DND-41 (cell line): ENCODE measurements at regions not wholly inside any gene's neighbourhood (a gene's known extent, or its start where the extent isn't known, plus 50 kb on each side); places are given as distances from the start of the nearest gene placed in this dataset.

Experiments used
- ATAC-seq: fragments of 200-7000 bp; cut with Tn5 transposase; 3 replicates; pipeline ENCODE4 v1.9.1; 2021; ENCODE audit warnings: low read depth; ENCODE audit not compliant: insufficient read depth
- DNase-seq: peaks from one replicate; pipeline ENCODE4 v3.0.0-alpha.2; 2020
- H2AFZ ChIP-seq: 2 replicates; pipeline ENCODE4 v1.6.0; 2012; ENCODE audit warnings: low read depth, low read length
- H3K27ac ChIP-seq: 2 replicates; pipeline ENCODE4 v1.5.1; 2012; ENCODE audit warnings: low read length, inconsistent platforms
- H3K27me3 ChIP-seq: fragments of 200-600 bp; sonication (generic); 2 replicates; pipeline ENCODE4 v1.6.0; 2012; ENCODE audit warnings: low read length, mild to moderate bottlenecking, inconsistent platforms; ENCODE audit not compliant: insufficient read depth, poor library complexity
- H3K36me3 ChIP-seq: 2 replicates; pipeline ENCODE4 v1.5.1; 2012; ENCODE audit warnings: low read length, inconsistent platforms; ENCODE audit not compliant: insufficient read depth
- H3K4me1 ChIP-seq: 2 replicates; pipeline ENCODE4 v1.5.1; 2012; ENCODE audit warnings: mild to moderate bottlenecking, low read length; ENCODE audit not compliant: insufficient read depth
- H3K4me2 ChIP-seq: 2 replicates; pipeline ENCODE4 v1.6.0; 2012; ENCODE audit warnings: mild to moderate bottlenecking, moderate library complexity, low read length, inconsistent platforms; ENCODE audit not compliant: insufficient read depth
- H3K4me3 ChIP-seq, 2 experiments: fragments of 200-600 bp in 1 of 2; shearing (Covaris generic) in 1 of 2; 2 replicates each; pipeline ENCODE4 v1.5.1; 2012 to 2016; ENCODE audit warnings: inconsistent platforms in 2 of 2, low read length in 2 of 2, mild to moderate bottlenecking in 2 of 2, low read depth in 1 of 2, moderate library complexity in 1 of 2
- H3K79me2 ChIP-seq: 2 replicates; pipeline ENCODE4 v1.6.0; 2012; ENCODE audit warnings: low read length, inconsistent platforms; ENCODE audit not compliant: insufficient read depth
- H3K9ac ChIP-seq: 2 replicates; pipeline ENCODE4 v1.6.0; 2012; ENCODE audit warnings: low read depth, mild to moderate bottlenecking, inconsistent platforms, low read length, moderate library complexity
- H3K9me3 ChIP-seq: 2 replicates; pipeline ENCODE4 v1.5.1; 2012; ENCODE audit warnings: low read length, moderate library complexity, mild to moderate bottlenecking, inconsistent platforms; ENCODE audit not compliant: insufficient read depth, severe bottlenecking
- H4K20me1 ChIP-seq: 2 replicates; pipeline ENCODE4 v1.6.0; 2012; ENCODE audit warnings: low read length; ENCODE audit not compliant: insufficient read depth
- EZH2 ChIP-seq: IDR thresholded peaks from 3 replicates; pipeline ENCODE4 v1.6.1; 2012; ENCODE audit warnings: borderline replicate concordance, low read depth, mild to moderate bottlenecking, moderate library complexity, low read length, inconsistent platforms; ENCODE audit not compliant: severe bottlenecking
- TF ChIP-seq, protein P1 (sequence below): IDR thresholded peaks from 2 replicates; pipeline ENCODE4 v1.5.1; 2012; ENCODE audit warnings: borderline replicate concordance, low read length, moderate library complexity, mild to moderate bottlenecking; ENCODE audit not compliant: poor library complexity, severe bottlenecking; ENCODE audit errors: extremely low read depth

DNA sequence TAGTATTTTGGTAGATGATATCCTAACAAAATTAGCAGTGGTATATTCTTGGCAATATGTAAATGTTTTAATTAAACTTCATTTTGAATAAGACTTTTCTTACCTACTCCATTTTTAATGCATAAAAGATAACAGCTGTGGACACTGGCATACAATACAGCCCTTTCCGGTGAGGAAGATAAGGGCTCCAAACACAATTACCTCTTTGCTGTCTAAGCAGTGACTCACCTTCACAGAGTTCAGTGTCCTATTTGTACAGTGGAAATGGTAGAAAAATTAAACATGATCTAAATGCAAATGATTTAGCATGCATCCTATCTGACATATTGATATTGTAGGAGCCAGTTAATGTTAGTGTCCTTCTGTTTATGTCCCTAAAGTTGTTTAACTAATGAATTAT lies 969.4 kb downstream of the PLOD2 start:
- Histone ChIP-seq H3K4me3 (no peak overlapping the region), H3K4me2 (no peak overlapping the region), H3K27me3 (no peaks in the 10 kb centered on the region), H3K9ac (no peak overlapping the region), H3K79me2 (no peaks in the 10 kb centered on the region), H3K9me3 (no peaks in the 10 kb centered on the region), H2AFZ (no peak overlapping the region), H3K4me1 (no peaks in the 10 kb centered on the region), H3K27ac (no peak overlapping the region), H3K36me3 (no peaks in the 10 kb centered on the region), H4K20me1 (no peaks in the 10 kb centered on the region)
- no peak for TF ChIP-seq EZH2
- TF ChIP-seq, protein P1, sequence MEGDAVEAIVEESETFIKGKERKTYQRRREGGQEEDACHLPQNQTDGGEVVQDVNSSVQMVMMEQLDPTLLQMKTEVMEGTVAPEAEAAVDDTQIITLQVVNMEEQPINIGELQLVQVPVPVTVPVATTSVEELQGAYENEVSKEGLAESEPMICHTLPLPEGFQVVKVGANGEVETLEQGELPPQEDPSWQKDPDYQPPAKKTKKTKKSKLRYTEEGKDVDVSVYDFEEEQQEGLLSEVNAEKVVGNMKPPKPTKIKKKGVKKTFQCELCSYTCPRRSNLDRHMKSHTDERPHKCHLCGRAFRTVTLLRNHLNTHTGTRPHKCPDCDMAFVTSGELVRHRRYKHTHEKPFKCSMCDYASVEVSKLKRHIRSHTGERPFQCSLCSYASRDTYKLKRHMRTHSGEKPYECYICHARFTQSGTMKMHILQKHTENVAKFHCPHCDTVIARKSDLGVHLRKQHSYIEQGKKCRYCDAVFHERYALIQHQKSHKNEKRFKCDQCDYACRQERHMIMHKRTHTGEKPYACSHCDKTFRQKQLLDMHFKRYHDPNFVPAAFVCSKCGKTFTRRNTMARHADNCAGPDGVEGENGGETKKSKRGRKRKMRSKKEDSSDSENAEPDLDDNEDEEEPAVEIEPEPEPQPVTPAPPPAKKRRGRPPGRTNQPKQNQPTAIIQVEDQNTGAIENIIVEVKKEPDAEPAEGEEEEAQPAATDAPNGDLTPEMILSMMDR: no peak
- DNase-seq: no peak
- no peak for ATAC-seq

DNA sequence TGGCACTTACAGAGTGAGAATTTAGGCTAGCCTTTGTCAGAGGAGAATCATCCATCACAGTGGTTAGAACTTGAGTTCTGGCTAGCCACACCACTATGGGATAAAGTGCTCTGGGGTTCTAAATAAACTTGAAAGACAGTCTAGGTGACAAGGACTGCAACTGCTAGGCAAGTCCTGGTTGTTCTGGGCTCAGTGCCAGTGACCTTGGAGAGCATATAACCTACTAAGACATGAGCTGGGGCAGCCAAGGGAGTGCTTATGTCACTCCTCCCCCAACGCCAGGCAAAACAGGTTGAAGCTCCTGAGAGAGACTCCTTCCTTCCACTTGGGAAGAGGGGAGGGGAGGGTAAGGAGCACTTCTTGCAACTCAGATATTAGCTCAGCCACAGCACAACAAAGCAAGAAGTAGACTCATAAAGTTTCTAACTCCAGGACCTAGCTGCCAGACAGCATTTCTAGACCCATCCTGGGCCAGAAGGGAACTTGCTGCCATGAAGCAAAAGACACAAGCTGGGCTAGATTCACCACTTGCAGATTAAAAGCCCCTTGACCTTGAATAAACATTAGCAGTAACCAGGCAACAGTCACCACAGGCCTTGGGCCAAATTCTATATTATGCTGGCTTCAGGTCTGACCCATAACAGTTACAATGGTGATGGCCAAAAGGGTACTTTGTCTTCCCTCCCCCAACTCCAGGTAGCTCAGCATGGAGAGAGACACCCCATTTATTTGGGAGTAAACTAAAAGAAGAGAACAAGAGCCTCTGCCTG lies 963.7 kb downstream of the PLOD2 start:
- Histone ChIP-seq H3K9me3 (no peaks in the 10 kb centered on the region), H3K27ac (no peak overlapping the region), H2AFZ (no peak overlapping the region), H3K4me2 (no peak overlapping the region), H3K4me1 (no peaks in the 10 kb centered on the region), H3K4me3 (no peak overlapping the region), H3K27me3 (no peaks in the 10 kb centered on the region), H4K20me1 (no peaks in the 10 kb centered on the region), H3K36me3 (no peaks in the 10 kb centered on the region), H3K79me2 (no peaks in the 10 kb centered on the region), H3K9ac (no peak overlapping the region)
- TF ChIP-seq, protein P1: no peak
- no peak for TF ChIP-seq EZH2
- DNase-seq (no peak), ATAC-seq (no peak)

DNA sequence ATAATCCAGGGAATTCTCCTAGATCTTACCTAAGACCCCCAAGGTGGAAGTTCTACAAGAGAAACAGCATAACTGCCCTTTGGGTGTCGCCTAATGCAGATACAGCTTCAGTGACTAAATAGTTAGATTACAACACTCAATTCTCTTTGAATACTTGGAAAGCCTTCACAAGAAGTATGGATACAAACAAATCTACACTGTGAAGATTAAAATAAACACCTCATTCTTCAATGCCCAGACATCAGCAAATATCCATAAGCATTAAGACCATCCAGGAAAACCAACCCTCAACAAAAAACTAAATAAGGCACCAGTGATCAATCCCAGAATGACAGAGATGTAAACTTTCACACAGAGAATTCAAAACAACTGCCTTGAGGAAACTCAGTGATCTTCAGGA lies 963.2 kb downstream of the PLOD2 start:
- ATAC-seq: no peak

More for the DNA sequence above, 963.2 kb downstream of the PLOD2 start:
- Histone ChIP-seq H4K20me1 (no peaks in the 10 kb centered on the region), H3K27me3 (no peaks in the 10 kb centered on the region), H3K9me3 (no peaks in the 10 kb centered on the region), H3K79me2 (no peaks in the 10 kb centered on the region), H3K27ac (no peak overlapping the region), H3K4me3 (no peak overlapping the region), H3K9ac (no peak overlapping the region), H3K4me1 (no peaks in the 10 kb centered on the region), H2AFZ (no peak overlapping the region), H3K4me2 (no peak overlapping the region), H3K36me3 (no peaks in the 10 kb centered on the region)
- DNase-seq: no peak
- TF ChIP-seq EZH2: no peak
- TF ChIP-seq, protein P1: no peak
